NCI-H345 (cell line): ENCODE measurements at regions not wholly inside any gene's neighbourhood (a gene's known extent, or its start where the extent isn't known, plus 50 kb on each side); places are given as distances from the start of the nearest gene placed in this dataset.

Experiments used
- DNase-seq: peaks from one replicate; lab custom pipeline; 2025; lab: John Stamatoyannopoulos, UW

GRCh38 chr2:111695441-111696007, 188.5 kb downstream of the ANAPC1 start:
- DNase-seq, result no peak

GRCh38 chr2:111696226-111696625, 187.8 kb downstream of the ANAPC1 start:
- DNase-seq, result no peak

- no peak for DNase-seq
Observed at GRCh38 chr2:111697560-111697959, 186.4 kb downstream of the ANAPC1 start.

- no peak for DNase-seq
Observed at GRCh38 chr2:111698089-111698488, 185.9 kb downstream of the ANAPC1 start.

GRCh38 chr2:111698743-111699554, 185.0 kb downstream of the ANAPC1 start:
- peak; percentile 8 for DNase-seq

GRCh38 chr2:111701266-111701665, 182.7 kb downstream of the ANAPC1 start:
- no peak for DNase-seq

- DNase-seq, result no peak
Observed at GRCh38 chr2:111701798-111702118, 182.2 kb downstream of the ANAPC1 start.

- peak; percentile 6 for DNase-seq
Observed at GRCh38 chr2:111702119-111702803, 181.7 kb downstream of the ANAPC1 start.

GRCh38 chr2:111702804-111703196, 181.2 kb downstream of the ANAPC1 start:
- DNase-seq, result no peak

- no peak for DNase-seq
Observed at GRCh38 chr2:111703759-111704158, 180.2 kb downstream of the ANAPC1 start.

- no peak for DNase-seq
Observed at GRCh38 chr2:111704246-111704645, 179.7 kb downstream of the ANAPC1 start.

GRCh38 chr2:111705239-111705638, 178.8 kb downstream of the ANAPC1 start:
- DNase-seq, result no peak

- DNase-seq, result no peak
Observed at GRCh38 chr2:111705711-111706336, 178.2 kb downstream of the ANAPC1 start.

- no peak for DNase-seq
Observed at GRCh38 chr2:111706481-111707001, 177.5 kb downstream of the ANAPC1 start.

GRCh38 chr2:111707700-111708099, 176.3 kb downstream of the ANAPC1 start:
- DNase-seq, result no peak

- no peak for DNase-seq
Observed at GRCh38 chr2:111708476-111709180, 175.4 kb downstream of the ANAPC1 start.

GRCh38 chr2:111709321-111709720, 174.7 kb downstream of the ANAPC1 start:
- DNase-seq, result no peak

- no peak for DNase-seq
Observed at GRCh38 chr2:111710085-111710484, 173.9 kb downstream of the ANAPC1 start.

- no peak for DNase-seq
Observed at GRCh38 chr2:111710613-111711012, 173.4 kb downstream of the ANAPC1 start.

GRCh38 chr2:111711270-111711669, 172.7 kb downstream of the ANAPC1 start:
- DNase-seq, result no peak

GRCh38 chr2:111712361-111712760, 171.6 kb downstream of the ANAPC1 start:
- no peak for DNase-seq

- no peak for DNase-seq
Observed at GRCh38 chr2:111712940-111713515, 171.0 kb downstream of the ANAPC1 start.
